Activated naive CD8-positive, alpha-beta T cell treated with anti-CD3 and anti-CD28 coated beads for 36 hours (primary cell): ENCODE measurements at regions not wholly inside any gene's neighbourhood (a gene's known extent, or its start where the extent isn't known, plus 50 kb on each side); places are given as distances from the start of the nearest gene placed in this dataset.

Source experiments
- DNase-seq: peaks from one replicate; pipeline ENCODE4 v3.0.0; 2021
- H3K27ac Mint-ChIP-seq: one replicate; pipeline ENCODE4 v1.8.0; 2022; ENCODE audit warnings: mild to moderate bottlenecking, moderate library complexity, mixed read lengths
- H3K27me3 Mint-ChIP-seq: one replicate; pipeline ENCODE4 v1.8.0; 2022; ENCODE audit warnings: mild to moderate bottlenecking, mixed read lengths
- H3K36me3 Mint-ChIP-seq: one replicate; pipeline ENCODE4 v1.8.0; 2021; ENCODE audit warnings: mild to moderate bottlenecking, mixed read lengths
- H3K4me1 Mint-ChIP-seq: one replicate; pipeline ENCODE4 v1.8.0; 2021; ENCODE audit warnings: mixed read lengths
- H3K4me3 Mint-ChIP-seq: one replicate; pipeline ENCODE4 v1.8.0; 2022; ENCODE audit warnings: mild to moderate bottlenecking, moderate library complexity, mixed read lengths
- H3K9me3 Mint-ChIP-seq: one replicate; pipeline ENCODE4 v1.8.0; 2022; ENCODE audit warnings: mixed read lengths

GRCh38 chr2:46837704-46838103 is 77.9 kb downstream of the MCFD2 start:
- Mint-ChIP-seq H3K4me3 (no peak overlapping the region), H3K36me3 (no peaks in the 10 kb centered on the region), H3K4me1 (no peaks in the 10 kb centered on the region), H3K27me3 (no peaks in the 10 kb centered on the region), H3K9me3 (no peaks in the 10 kb centered on the region), H3K27ac (no peak overlapping the region)
- DNase-seq: no peak

DNA sequence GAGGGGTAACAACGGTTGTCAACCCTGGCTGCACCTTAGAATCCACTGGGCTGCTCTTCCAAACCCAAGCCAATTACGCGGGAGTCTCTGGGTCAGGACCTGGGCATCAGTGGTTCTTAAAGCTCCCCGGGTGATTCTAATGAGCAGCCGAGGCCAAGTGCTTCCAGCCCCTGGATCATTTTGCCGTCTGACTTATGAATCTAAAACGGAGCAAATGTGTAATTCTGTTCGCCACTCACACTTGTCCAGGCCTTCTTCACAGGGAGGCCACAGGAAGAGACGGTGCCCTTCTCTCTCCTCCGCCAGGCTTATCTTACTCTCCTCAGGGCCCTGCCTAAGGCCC is 78.5 kb downstream of the MCFD2 start:
- Mint-ChIP-seq H3K27me3 (no peaks in the 10 kb centered on the region), H3K36me3 (no peaks in the 10 kb centered on the region)

GRCh38 chr2:46836295-46837111 is 79.1 kb downstream of the MCFD2 start:
- no peaks in the 10 kb centered on the region for H3K27me3 Mint-ChIP-seq
- no peaks in the 10 kb centered on the region for H3K36me3 Mint-ChIP-seq
- no peak overlapping the region for H3K4me3 Mint-ChIP-seq
- no peak for DNase-seq
- H3K9me3 Mint-ChIP-seq: no peaks in the 10 kb centered on the region
- H3K27ac Mint-ChIP-seq: no peak overlapping the region
- no peaks in the 10 kb centered on the region for H3K4me1 Mint-ChIP-seq

More for the DNA sequence above, 78.5 kb downstream of the MCFD2 start:
- Mint-ChIP-seq H3K4me1 (no peaks in the 10 kb centered on the region), H3K27ac (no peak overlapping the region), H3K4me3 (no peak overlapping the region), H3K9me3 (no peaks in the 10 kb centered on the region)
- no peak for DNase-seq

- no peaks in the 10 kb centered on the region for H3K27me3 Mint-ChIP-seq
- H3K4me3 Mint-ChIP-seq: no peak overlapping the region
- DNase-seq: no peak
- H3K4me1 Mint-ChIP-seq: no peaks in the 10 kb centered on the region
- no peaks in the 10 kb centered on the region for H3K36me3 Mint-ChIP-seq
- no peaks in the 10 kb centered on the region for H3K9me3 Mint-ChIP-seq
- H3K27ac Mint-ChIP-seq: no peak overlapping the region
Observed at GRCh38 chr2:46835520-46835919, 80.1 kb downstream of the MCFD2 start.

DNA sequence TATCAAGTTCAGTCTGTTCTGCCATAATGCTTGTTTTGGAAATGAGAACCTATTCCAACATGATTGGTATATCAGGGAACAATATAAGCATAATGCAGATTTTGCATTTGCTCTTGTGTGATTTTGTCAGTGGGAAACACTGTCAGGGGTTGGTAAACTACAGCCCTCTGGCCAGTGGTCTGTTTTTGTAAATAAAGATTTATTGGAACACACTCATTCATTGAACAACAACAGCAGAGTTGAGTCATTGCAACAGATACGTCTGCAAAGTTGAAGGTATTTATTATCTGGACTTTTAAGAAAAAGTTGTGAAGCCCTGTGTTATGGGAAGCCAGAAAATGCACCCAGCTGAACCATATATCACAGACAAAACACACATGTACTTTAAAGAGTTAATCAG is 83.1 kb downstream of the MCFD2 start:
- Mint-ChIP-seq H3K36me3 (no peaks in the 10 kb centered on the region), H3K27me3 (no peaks in the 10 kb centered on the region), H3K4me1 (no peaks in the 10 kb centered on the region), H3K4me3 (no peak overlapping the region), H3K27ac (no peak overlapping the region), H3K9me3 (no peaks in the 10 kb centered on the region)
- DNase-seq: no peak

DNA sequence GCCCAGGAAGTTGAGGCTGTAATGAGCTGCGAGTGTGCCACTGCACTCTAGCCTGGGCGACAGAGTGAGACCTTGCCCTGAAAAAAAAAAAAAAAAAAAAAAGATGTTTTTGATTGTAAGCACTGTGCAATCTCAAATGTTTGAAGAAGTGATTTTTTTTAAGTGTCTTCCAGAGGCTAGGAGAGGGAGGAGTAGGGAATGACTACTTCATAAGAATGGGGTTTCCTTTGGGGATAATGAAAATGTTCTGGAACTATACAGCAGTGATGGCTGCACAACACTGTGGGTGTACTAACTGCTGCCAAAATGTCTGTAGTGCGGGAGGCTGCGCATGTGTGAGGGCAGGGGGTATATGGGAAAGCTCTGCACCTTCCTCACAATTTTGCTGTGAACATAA is 83.7 kb downstream of the MCFD2 start:
- no peaks in the 10 kb centered on the region for H3K27me3 Mint-ChIP-seq
- no peak overlapping the region for H3K27ac Mint-ChIP-seq
- H3K36me3 Mint-ChIP-seq: no peaks in the 10 kb centered on the region
- DNase-seq: no peak
- H3K4me1 Mint-ChIP-seq: no peaks in the 10 kb centered on the region
- H3K9me3 Mint-ChIP-seq: no peaks in the 10 kb centered on the region
- H3K4me3 Mint-ChIP-seq: no peak overlapping the region

- Mint-ChIP-seq H3K27ac (no peak overlapping the region), H3K36me3 (no peaks in the 10 kb centered on the region), H3K4me1 (no peaks in the 10 kb centered on the region), H3K9me3 (no peaks in the 10 kb centered on the region), H3K4me3 (no peak overlapping the region), H3K27me3 (no peaks in the 10 kb centered on the region)
- DNase-seq: no peak
Observed at GRCh38 chr2:46831051-46831868, 84.3 kb downstream of the MCFD2 start.

GRCh38 chr2:46829231-46829995 is 86.2 kb downstream of the MCFD2 start:
- Mint-ChIP-seq H3K4me1 (no peaks in the 10 kb centered on the region), H3K36me3 (no peaks in the 10 kb centered on the region), H3K9me3 (no peaks in the 10 kb centered on the region), H3K27me3 (no peaks in the 10 kb centered on the region), H3K4me3 (no peak overlapping the region), H3K27ac (no peak overlapping the region)
- no peak for DNase-seq

GRCh38 chr2:46828491-46829230 is 86.9 kb downstream of the MCFD2 start:
- Mint-ChIP-seq H3K4me3 (no peak overlapping the region), H3K9me3 (no peaks in the 10 kb centered on the region), H3K27ac (no peak overlapping the region), H3K36me3 (no peaks in the 10 kb centered on the region), H3K4me1 (no peaks in the 10 kb centered on the region), H3K27me3 (no peaks in the 10 kb centered on the region)
- DNase-seq: no peak

- no peak for DNase-seq
- no peaks in the 10 kb centered on the region for H3K27me3 Mint-ChIP-seq
- no peak overlapping the region for H3K4me3 Mint-ChIP-seq
- no peaks in the 10 kb centered on the region for H3K9me3 Mint-ChIP-seq
- H3K36me3 Mint-ChIP-seq: no peaks in the 10 kb centered on the region
- H3K27ac Mint-ChIP-seq: no peak overlapping the region
- no peaks in the 10 kb centered on the region for H3K4me1 Mint-ChIP-seq
Observed at GRCh38 chr2:46828135-46828438, 87.5 kb downstream of the MCFD2 start.

DNA sequence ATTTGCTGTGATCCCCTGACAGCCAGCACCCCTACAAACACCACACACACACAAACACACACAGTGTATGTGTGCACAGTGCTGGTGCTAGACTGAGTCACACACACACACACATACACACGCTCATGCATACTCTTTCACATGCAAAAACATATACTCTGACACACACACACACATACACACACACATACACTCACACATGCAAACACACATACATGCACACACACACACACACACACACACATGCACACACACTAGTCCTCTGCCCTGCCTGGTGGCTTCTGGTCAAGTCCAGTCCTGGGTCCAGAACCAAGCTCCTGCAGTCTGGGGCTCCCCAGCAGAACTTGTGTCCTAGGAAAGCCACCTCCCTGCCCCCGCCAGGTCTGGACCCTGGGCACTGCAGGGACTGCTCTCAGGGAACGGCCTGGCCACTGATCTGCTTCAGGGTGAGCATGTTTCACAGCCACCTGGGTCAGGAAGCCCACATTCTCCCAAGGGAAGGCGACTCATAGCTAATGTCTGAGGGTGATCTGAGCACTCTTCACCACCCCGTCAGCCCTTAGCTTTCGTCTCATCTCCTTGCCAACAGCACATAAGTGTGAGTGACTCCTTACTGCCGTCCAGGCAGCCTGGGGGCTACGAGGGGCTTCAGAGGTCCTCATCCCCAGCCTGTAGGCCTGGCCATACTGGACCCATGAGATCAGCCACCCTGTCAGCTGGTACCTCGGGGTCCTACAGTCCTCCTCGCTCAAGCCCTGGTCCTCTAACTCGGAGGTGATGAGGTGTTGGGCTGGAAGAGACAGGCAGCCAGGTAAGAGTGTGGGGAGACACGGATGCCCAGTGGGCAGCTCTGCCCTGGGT is 88.1 kb downstream of the MCFD2 start:
- DNase-seq: no peak
- no peaks in the 10 kb centered on the region for H3K36me3 Mint-ChIP-seq
- no peaks in the 10 kb centered on the region for H3K9me3 Mint-ChIP-seq
- H3K4me3 Mint-ChIP-seq: no peak overlapping the region
- no peaks in the 10 kb centered on the region for H3K4me1 Mint-ChIP-seq
- H3K27ac Mint-ChIP-seq: no peak overlapping the region
- H3K27me3 Mint-ChIP-seq: no peaks in the 10 kb centered on the region

DNA sequence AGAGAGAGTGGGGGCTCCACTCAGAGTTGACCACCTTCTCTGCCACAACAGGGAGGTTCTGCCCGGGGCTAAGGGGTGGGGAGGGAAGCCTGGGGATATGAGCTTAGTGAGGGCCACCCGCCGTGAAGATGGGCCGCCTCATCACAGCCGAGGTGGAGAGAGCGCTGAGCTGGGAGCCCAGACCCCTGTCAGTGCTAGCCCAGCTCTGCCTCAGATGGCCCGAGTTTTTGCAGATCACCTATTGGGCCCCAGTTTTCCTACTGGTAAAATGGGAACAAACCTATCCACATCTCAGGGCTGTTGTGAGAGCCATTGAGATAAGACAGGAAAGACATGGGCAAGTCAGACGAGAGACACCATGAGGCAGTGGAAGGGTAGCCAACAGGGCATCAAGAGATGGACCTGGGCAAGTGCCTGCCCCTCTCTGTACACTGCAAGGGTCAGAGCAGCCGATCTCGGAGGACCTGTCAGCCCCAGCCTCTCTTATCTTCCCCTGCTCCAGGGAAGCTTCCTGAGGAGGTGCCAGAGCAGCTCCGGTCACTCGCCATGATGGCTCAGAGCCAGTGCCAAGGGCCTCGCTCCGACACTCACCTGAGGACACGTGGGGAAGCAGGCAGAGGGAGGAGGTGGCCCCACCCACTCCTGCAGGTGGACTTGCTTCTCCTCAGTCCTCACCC is 88.9 kb downstream of the MCFD2 start:
- Mint-ChIP-seq H3K9me3 (no peaks in the 10 kb centered on the region), H3K27me3 (no peaks in the 10 kb centered on the region), H3K4me1 (no peaks in the 10 kb centered on the region), H3K4me3 (no peak overlapping the region), H3K36me3 (no peaks in the 10 kb centered on the region), H3K27ac (no peak overlapping the region)
- no peak for DNase-seq

DNA sequence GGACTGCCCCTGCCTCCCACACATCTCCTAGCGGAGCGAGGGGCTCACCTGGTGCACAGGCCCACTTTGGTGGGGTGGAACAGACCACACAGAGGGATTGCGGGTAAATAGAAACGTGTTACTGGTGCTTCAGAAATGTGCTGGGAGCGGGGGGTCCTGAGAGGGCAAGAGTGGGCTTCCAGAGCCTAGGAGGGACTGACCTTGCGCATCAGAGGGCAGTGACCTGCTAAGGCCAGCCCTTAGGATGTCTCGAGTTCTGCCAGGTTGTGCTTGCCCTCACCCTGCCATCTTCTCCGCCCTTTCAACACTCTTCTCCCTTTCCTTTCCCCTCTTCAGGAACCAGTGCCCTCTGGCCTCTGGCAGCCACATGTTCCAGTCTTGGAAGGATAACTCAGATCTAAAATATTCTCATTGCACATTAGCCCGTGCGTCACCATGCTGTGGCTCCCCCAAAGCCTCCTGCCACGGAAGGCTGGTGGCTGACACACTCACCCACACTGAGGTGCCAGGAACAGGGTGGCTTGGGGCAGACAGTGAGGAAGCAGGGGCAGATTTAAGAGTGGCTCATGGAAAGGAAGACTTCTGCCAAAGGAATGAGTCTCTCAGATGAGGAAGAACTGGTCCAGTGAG is 89.6 kb downstream of the MCFD2 start:
- no peak overlapping the region for H3K4me3 Mint-ChIP-seq
- no peak for DNase-seq
- H3K27ac Mint-ChIP-seq: no peak overlapping the region
- no peaks in the 10 kb centered on the region for H3K27me3 Mint-ChIP-seq
- H3K4me1 Mint-ChIP-seq: no peaks in the 10 kb centered on the region
- no peaks in the 10 kb centered on the region for H3K9me3 Mint-ChIP-seq
- no peaks in the 10 kb centered on the region for H3K36me3 Mint-ChIP-seq
